ENCODE measurements at regions not wholly inside any gene's neighbourhood (a gene's known extent, or its start where the extent isn't known, plus 50 kb on each side); places are given as distances from the start of the nearest gene placed in this dataset.

- ChIA-PET POLR2A (no interaction called here), CTCF (ENCODE audit: unreplicated experiment) (no interaction called here)
- no peak overlapping the region for H3K27ac ChIP-seq (ENCODE audit: low read depth, low read length, poor library complexity, severe bottlenecking)
- no peak overlapping the region for H3K4me3 ChIP-seq (ENCODE audit: low read depth, low read length, poor library complexity, severe bottlenecking)
- no peaks in the 10 kb centered on the region for H3K9me3 ChIP-seq (ENCODE audit: low read length)
- no peaks in the 10 kb centered on the region for H3K9me2 ChIP-seq (ENCODE audit: insufficient read depth, low read length)
- H3K79me2 ChIP-seq (ENCODE audit: insufficient read depth, low read depth, low read length), result no peaks in the 10 kb centered on the region
- no TSS peak for BruUV-seq (replicated peaks)
- no peaks in the 10 kb centered on the region for H4K20me1 ChIP-seq (ENCODE audit: insufficient read depth, low read length)
- DNase-seq (ENCODE audit: low spot score), result no peak
- no peaks in the 10 kb centered on the region for H3K4me1 ChIP-seq (ENCODE audit: insufficient read depth, low read length, poor library complexity, severe bottlenecking)
- H3K36me3 ChIP-seq (ENCODE audit: insufficient read depth, low read length), result no peaks in the 10 kb centered on the region
- H2AFZ ChIP-seq (ENCODE audit: low read length), result no peak overlapping the region
- H3K4me2 ChIP-seq (ENCODE audit: low read length), result no peak overlapping the region
- intact Hi-C loops (cut with micrococcal nuclease; ENCODE audit: unreplicated experiment), result no loop called here
- TF ChIP-seq CTCF (conservative IDR thresholded peaks at IDR 0.05; ENCODE audit: low read length) (no peak), EZH2phosphoT487 (IDR thresholded peaks at IDR 0.05; ENCODE audit: borderline replicate concordance, low read depth, low read length) (no peak)
These were observed 250.5 kb upstream of the C16orf82 start for GRCh38 chr16:26816266-26816665.

GRCh38 chr16:26816885-26817571 is 249.7 kb upstream of the C16orf82 start:
- CTCF ChIA-PET (ENCODE audit: unreplicated experiment), result no interaction called here

More at GRCh38 chr16:26816885-26817571, 249.7 kb upstream of the C16orf82 start:
- H3K4me2 ChIP-seq (ENCODE audit: low read length), result no peak overlapping the region
- no peaks in the 10 kb centered on the region for H3K36me3 ChIP-seq (ENCODE audit: insufficient read depth, low read length)
- no peak for DNase-seq (ENCODE audit: low spot score)
- H3K4me3 ChIP-seq (ENCODE audit: low read depth, low read length, poor library complexity, severe bottlenecking), result no peak overlapping the region
- H3K9me3 ChIP-seq (ENCODE audit: low read length), result no peaks in the 10 kb centered on the region
- BruUV-seq (replicated peaks), result no TSS peak
- no peaks in the 10 kb centered on the region for H3K79me2 ChIP-seq (ENCODE audit: insufficient read depth, low read depth, low read length)
- POLR2A ChIA-PET, result no interaction called here
- H3K27ac ChIP-seq (ENCODE audit: low read depth, low read length, poor library complexity, severe bottlenecking), result no peak overlapping the region
- intact Hi-C loops (cut with micrococcal nuclease; ENCODE audit: unreplicated experiment), result no loop called here
- no peaks in the 10 kb centered on the region for H3K4me1 ChIP-seq (ENCODE audit: insufficient read depth, low read length, poor library complexity, severe bottlenecking)
- no peak overlapping the region for H2AFZ ChIP-seq (ENCODE audit: low read length)
- H4K20me1 ChIP-seq (ENCODE audit: insufficient read depth, low read length), result no peaks in the 10 kb centered on the region
- TF ChIP-seq CTCF (conservative IDR thresholded peaks at IDR 0.05; ENCODE audit: low read length), result no peak
- TF ChIP-seq EZH2phosphoT487 (IDR thresholded peaks at IDR 0.05; ENCODE audit: borderline replicate concordance, low read depth, low read length), result no peak
- no peaks in the 10 kb centered on the region for H3K9me2 ChIP-seq (ENCODE audit: insufficient read depth, low read length)
